B cell (primary cell): ENCODE measurements at regions not wholly inside any gene's neighbourhood (a gene's known extent, or its start where the extent isn't known, plus 50 kb on each side); places are given as distances from the start of the nearest gene placed in this dataset.

Experiments used
- ATAC-seq: fragments of 200-7000 bp; cut with Tn5 transposase; one replicate; pipeline ENCODE4 v1.10.0; 2021; ENCODE audit warnings: low read depth, mild to moderate bottlenecking, moderate number of reproducible peaks, moderate library complexity
- CTCF ChIA-PET: fragments of 350-600 bp; sonication (Branson Sonifier 250); formaldehyde crosslinking; loops from one replicate; lab custom pipeline; 2021; ENCODE audit warnings: antibody characterized with exemption, inconsistent platforms; lab: Charles Lee
- POLR2A ChIA-PET: fragments of 350-600 bp; sonication (Branson Sonifier 250); formaldehyde crosslinking; loops from one replicate; lab custom pipeline; 2021; ENCODE audit warnings: antibody characterized with exemption; lab: Charles Lee
- DNase-seq: peaks from one replicate; pipeline ENCODE4 v3.0.0; 2013
- H2AFZ ChIP-seq: 2 replicates; pipeline ENCODE4 v1.6.1; 2012; ENCODE audit warnings: mild to moderate bottlenecking, low read depth, low read length; ENCODE audit not compliant: insufficient read depth, poor library complexity, severe bottlenecking
- H3K27ac ChIP-seq, 2 donors: 1 replicate in 1 of 2; 2 replicates in 1 of 2; pipeline ENCODE4 v1.5.1; 2012 to 2013; ENCODE audit warnings: low read length in 2 of 2, mild to moderate bottlenecking in 2 of 2, moderate library complexity in 1 of 2
- H3K27me3 ChIP-seq, 4 experiments: fragments of 200-600 bp in 1 of 4; sonication (generic) in 1 of 4; replicated peaks in 1 of 4; 1 replicate in 2 of 4; 2 replicates in 2 of 4; pipeline versions ENCODE4 v1.6.1 to v1.7.0; 2013 to 2016; ENCODE audit warnings: low read length in 3 of 4, mild to moderate bottlenecking in 2 of 4, mixed read lengths in 1 of 4, moderate library complexity in 1 of 4; ENCODE audit not compliant: insufficient read depth in 4 of 4, control insufficient read depth in 3 of 4; ENCODE audit errors: control extremely low read depth in 1 of 4
- H3K36me3 ChIP-seq, 2 experiments: replicated peaks in 1 of 2; 1 replicate in 1 of 2; 2 replicates in 1 of 2; pipeline versions ENCODE4 v1.6.1 to v1.7.1; 2013; ENCODE audit warnings: low read length in 1 of 2; ENCODE audit not compliant: insufficient read depth in 2 of 2, control insufficient read depth in 1 of 2; ENCODE audit errors: control extremely low read depth in 1 of 2, extremely low read depth in 1 of 2
- H3K4me1 ChIP-seq, 2 donors: fragments of 200-600 bp in 1 of 2; sonication (generic) in 1 of 2; 1 replicate in 1 of 2; 2 replicates in 1 of 2; pipeline versions ENCODE4 v1.5.1 to v1.6.1; 2013 to 2017; ENCODE audit warnings: low read length in 2 of 2; ENCODE audit not compliant: control insufficient read depth in 2 of 2, insufficient read depth in 2 of 2
- H3K4me2 ChIP-seq: replicated peaks from 2 replicates; pipeline ENCODE3; 2012; ENCODE audit warnings: mild to moderate bottlenecking, low read depth, low read length; ENCODE audit not compliant: poor library complexity, severe bottlenecking
- H3K4me3 ChIP-seq, 5 experiments: fragments of 200-600 bp in 1 of 5; sonication (generic) in 1 of 5; 1 replicate in 3 of 5; 2 replicates in 2 of 5; pipeline versions ENCODE4 v1.5.1 to v1.7.0; 2011 to 2016; ENCODE audit warnings: low read length in 4 of 5, mild to moderate bottlenecking in 4 of 5, low read depth in 2 of 5, control low read depth in 1 of 5, moderate library complexity in 1 of 5; ENCODE audit not compliant: insufficient read depth in 1 of 5; ENCODE audit errors: control extremely low read depth in 1 of 5, extremely low read depth in 1 of 5
- H3K79me2 ChIP-seq: fragments of 200-600 bp; sonication (generic); one replicate; pipeline ENCODE4 v1.6.0; 2016; ENCODE audit warnings: low read length; ENCODE audit not compliant: control insufficient read depth, insufficient read depth
- H3K9ac ChIP-seq: fragments of 200-600 bp; sonication (generic); 2 replicates; pipeline ENCODE4 v1.6.1; 2017; ENCODE audit warnings: mild to moderate bottlenecking, low read length, moderate library complexity
- H3K9me3 ChIP-seq, 3 donors: one replicate each; pipeline versions ENCODE4 v1.6.1 to v1.7.1; 2013; ENCODE audit warnings: low read length in 2 of 3; ENCODE audit not compliant: control insufficient read depth in 2 of 3, insufficient read depth in 1 of 3; ENCODE audit errors: control extremely low read depth in 1 of 3
- H4K20me1 ChIP-seq: 2 replicates; pipeline ENCODE4 v1.6.0; 2012; ENCODE audit warnings: mild to moderate bottlenecking, low read length; ENCODE audit not compliant: insufficient read depth, control insufficient read depth, poor library complexity, severe bottlenecking
- H3K27ac Mint-ChIP-seq: one replicate; pipeline ENCODE4 v1.8.0; 2021; ENCODE audit warnings: mixed read lengths
- H3K27me3 Mint-ChIP-seq: one replicate; pipeline ENCODE4 v1.8.0; 2021; ENCODE audit warnings: mixed read lengths
- H3K4me1 Mint-ChIP-seq: one replicate; pipeline ENCODE4 v1.8.0; 2021; ENCODE audit warnings: mixed read lengths
- H3K4me3 Mint-ChIP-seq: one replicate; pipeline ENCODE4 v1.8.0; 2021; ENCODE audit warnings: mixed read lengths
- H3K9me3 Mint-ChIP-seq: one replicate; pipeline ENCODE4 v1.8.0; 2022; ENCODE audit warnings: mixed read lengths; ENCODE audit not compliant: insufficient read depth
- EZH2 ChIP-seq: IDR thresholded peaks from 2 replicates; pipeline ENCODE4 v1.6.1; 2012; ENCODE audit warnings: borderline replicate concordance, low read depth, mild to moderate bottlenecking, moderate library complexity, low read length; ENCODE audit not compliant: insufficient read depth, poor library complexity, severe bottlenecking
- WGBS: methylation state at CpG from one replicate; pipeline ENCODE4 v1.1.5; 2013; ENCODE audit warnings: missing lambda C conversion rate; ENCODE audit not compliant: insufficient coverage; 5-methylcytosine and 5-hydroxymethylcytosine counted together
- intact Hi-C: fragments of 100-400 bp; cut with micrococcal nuclease; formaldehyde crosslinking; loops from one replicate; pipeline ENCODE4 v1.10.0; 2022
- TF ChIP-seq, protein P1 (sequence below): fragments of 200-600 bp; IDR thresholded peaks from one replicate; pipeline ENCODE4 v1.8.0; 2022; ENCODE audit warnings: antibody characterized with exemption, mild to moderate bottlenecking

DNA sequence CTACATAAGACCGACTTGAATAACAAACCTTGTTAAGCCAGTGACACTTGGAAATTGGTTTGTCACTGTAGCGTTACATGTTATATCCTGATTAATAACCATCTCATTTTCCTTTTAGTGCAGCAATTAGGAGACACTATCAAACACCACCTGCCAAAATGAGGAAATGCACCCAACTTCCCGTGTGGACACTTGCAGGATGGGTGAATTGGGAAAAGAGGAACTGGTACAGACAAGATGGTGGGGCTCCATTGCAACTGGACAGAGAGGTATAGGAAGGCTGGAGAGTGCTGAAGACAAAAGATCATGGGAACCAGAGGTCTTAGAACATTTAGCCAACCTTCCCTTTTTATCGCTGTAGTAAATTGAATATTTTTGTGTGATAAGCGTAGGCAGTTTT lies 816.3 kb upstream of the HS6ST1 start:
- intact Hi-C loops: no loop called here
- no peaks in the 10 kb centered on the region for H3K79me2 ChIP-seq
- Mint-ChIP-seq H3K4me3 (no peak overlapping the region), H3K27ac (no peak overlapping the region), H3K9me3 (no peaks in the 10 kb centered on the region), H3K27me3 (no peaks in the 10 kb centered on the region), H3K4me1 (no peaks in the 10 kb centered on the region)
- H3K36me3 ChIP-seq: no peaks in the 10 kb centered on the region
- H3K27me3 ChIP-seq: no peaks in the 10 kb centered on the region
- no peak overlapping the region for H3K27ac ChIP-seq
- H2AFZ ChIP-seq: no peak overlapping the region
- DNase-seq: no peak
- no peak overlapping the region for H3K4me2 ChIP-seq
- CTCF ChIA-PET: no interaction called here
- H4K20me1 ChIP-seq: no peaks in the 10 kb centered on the region
- ATAC-seq: no peak
- no peak for TF ChIP-seq EZH2
- TF ChIP-seq, protein P1, sequence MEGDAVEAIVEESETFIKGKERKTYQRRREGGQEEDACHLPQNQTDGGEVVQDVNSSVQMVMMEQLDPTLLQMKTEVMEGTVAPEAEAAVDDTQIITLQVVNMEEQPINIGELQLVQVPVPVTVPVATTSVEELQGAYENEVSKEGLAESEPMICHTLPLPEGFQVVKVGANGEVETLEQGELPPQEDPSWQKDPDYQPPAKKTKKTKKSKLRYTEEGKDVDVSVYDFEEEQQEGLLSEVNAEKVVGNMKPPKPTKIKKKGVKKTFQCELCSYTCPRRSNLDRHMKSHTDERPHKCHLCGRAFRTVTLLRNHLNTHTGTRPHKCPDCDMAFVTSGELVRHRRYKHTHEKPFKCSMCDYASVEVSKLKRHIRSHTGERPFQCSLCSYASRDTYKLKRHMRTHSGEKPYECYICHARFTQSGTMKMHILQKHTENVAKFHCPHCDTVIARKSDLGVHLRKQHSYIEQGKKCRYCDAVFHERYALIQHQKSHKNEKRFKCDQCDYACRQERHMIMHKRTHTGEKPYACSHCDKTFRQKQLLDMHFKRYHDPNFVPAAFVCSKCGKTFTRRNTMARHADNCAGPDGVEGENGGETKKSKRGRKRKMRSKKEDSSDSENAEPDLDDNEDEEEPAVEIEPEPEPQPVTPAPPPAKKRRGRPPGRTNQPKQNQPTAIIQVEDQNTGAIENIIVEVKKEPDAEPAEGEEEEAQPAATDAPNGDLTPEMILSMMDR: no peak
- no peak overlapping the region for H3K9ac ChIP-seq
- WGBS: 0% methylated on average over 1 of the region's 5 CpGs
- H3K4me3 ChIP-seq: no peak overlapping the region
- H3K9me3 ChIP-seq: no peaks in the 10 kb centered on the region
- no peaks in the 10 kb centered on the region for H3K4me1 ChIP-seq
- POLR2A ChIA-PET: no interaction called here

DNA sequence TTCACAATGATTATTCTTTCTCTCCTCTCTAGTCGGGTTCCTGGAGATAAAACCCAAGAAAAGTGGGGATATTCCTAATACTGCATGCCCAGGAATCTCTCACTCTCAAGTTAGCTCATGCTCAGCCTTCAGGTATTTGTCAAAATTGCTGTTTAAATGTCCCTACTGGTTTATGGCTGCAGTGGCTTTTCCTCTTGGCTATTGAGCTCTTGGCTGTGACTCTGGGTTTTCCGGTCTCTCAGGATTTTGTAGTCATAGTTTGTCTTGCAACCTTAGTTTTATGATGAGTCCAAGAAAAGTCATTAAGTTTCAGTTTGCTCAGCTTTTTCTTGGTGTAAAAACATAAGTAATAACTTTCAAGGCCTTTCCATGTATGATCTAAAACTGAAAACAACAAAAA lies 820.7 kb upstream of the HS6ST1 start:
- WGBS: 100% methylated on average over 1 of the region's 2 CpGs
- CTCF ChIA-PET: no interaction called here
- H3K9me3 ChIP-seq: no peaks in the 10 kb centered on the region
- H3K9ac ChIP-seq: no peak overlapping the region
- H3K79me2 ChIP-seq: no peaks in the 10 kb centered on the region
- no peak for ATAC-seq
- intact Hi-C loops: no loop called here
- Mint-ChIP-seq H3K4me3 (no peak overlapping the region), H3K27me3 (peaks cover 4% of the 10 kb centered on the region), H3K9me3 (no peaks in the 10 kb centered on the region), H3K27ac (no peak overlapping the region), H3K4me1 (no peaks in the 10 kb centered on the region)
- no peak overlapping the region for H2AFZ ChIP-seq
- H3K27ac ChIP-seq: no peak overlapping the region
- no peaks in the 10 kb centered on the region for H3K27me3 ChIP-seq
- no peaks in the 10 kb centered on the region for H3K4me1 ChIP-seq
- TF ChIP-seq, protein P1: no peak
- TF ChIP-seq EZH2: no peak
- DNase-seq: no peak
- no peak overlapping the region for H3K4me3 ChIP-seq
- no peak overlapping the region for H3K4me2 ChIP-seq
- no peaks in the 10 kb centered on the region for H4K20me1 ChIP-seq
- no peaks in the 10 kb centered on the region for H3K36me3 ChIP-seq
- POLR2A ChIA-PET: no interaction called here
